Inflammatory macrophage (primary cell): ENCODE measurements at regions not wholly inside any gene's neighbourhood (a gene's known extent, or its start where the extent isn't known, plus 50 kb on each side); places are given as distances from the start of the nearest gene placed in this dataset.

Source experiments
- DNase-seq, 2 donors: peaks; one replicate each; pipeline ENCODE4 v3.0.0-alpha.2; 2020 to 2022

DNA sequence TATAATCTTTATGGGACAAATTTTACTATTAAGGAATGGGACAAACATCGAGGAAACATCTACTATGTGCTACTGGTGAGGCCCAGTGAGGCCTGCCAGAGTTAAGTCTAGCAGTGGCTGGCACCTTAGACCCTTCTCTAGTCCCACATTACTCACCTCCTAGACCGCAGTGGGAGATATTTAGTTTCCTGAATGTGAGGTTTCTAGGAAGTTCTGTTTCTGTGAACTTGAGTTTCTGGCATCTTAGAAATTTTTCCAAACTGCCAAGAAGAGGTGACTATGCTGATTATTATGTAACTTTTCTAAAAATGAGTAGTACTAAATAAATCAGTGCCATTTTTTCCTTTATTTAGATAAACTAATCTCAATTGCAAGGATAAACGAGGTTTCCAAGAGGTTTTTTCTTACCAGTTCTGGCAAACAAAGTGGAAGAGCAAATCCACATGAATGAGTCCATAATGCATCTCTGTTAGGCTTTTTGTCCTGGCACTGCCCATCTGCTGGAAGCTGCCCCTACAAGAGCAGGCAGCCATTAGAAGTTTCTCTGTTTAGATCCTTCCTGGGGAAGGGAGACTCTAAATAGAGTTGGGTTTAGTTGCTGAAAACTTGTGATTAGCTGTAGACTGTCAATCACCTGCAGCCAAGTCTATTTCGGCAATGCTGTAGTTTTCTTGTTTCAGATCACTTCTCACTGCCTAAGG lies 348.7 kb downstream of the MAN2A1 start:
- DNase-seq, result no peak

DNA sequence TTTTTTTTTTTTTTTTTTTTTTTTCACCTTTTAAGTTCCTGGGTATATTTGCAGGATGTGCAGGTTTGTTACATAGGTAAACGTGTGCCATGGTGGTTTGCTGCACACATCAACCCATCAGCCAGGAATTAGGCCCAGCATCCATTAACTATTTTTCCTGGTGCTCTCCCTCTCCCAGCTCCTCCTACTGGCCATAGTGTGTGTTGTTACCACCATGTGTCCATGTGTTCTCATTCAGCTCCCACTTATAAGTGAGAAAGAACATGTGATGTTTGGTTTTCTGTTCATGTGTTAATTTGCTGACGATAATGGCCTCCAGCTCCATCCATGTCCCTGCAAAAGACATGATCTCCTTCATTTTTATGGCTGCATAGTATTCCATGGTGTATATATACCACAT lies 350.5 kb downstream of the MAN2A1 start:
- DNase-seq, result no peak

DNA sequence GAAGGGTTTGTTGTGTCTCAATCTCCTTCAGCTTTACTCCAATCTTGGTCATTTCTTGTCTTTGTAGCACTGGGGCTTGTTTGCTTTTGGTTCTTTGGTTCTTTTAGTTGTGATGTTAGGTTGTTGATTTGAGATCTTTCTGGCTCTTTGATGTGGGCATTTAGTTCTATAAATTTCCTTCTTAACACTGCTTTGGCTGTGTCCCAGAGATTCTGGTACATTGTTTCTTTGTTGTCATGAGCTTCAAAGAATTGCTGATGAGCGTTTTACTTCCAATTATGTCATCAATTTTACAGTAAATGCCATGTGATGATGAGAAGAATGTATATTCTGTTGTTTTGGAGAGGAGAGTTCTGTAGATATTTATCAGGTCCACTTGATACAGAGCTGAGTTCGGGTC lies 353.3 kb downstream of the MAN2A1 start:
- no peak for DNase-seq

DNA sequence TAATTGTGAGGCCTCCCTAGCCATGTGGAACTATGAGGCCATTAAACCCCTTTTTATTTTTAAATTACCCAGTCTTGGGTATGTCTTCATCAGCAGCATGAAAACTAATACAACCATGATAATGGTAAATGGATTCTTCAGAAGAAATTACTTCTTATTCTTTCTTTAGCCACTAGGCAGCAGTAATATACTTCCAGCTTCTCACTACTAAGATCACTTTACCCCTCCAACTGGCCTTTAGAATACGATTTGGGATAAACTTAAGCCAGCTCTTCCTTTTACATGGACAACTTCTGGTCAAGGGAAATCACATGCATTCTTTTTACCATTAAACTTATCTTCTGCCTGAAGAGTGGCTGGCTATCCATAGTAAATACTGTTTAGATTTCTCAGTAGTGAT lies 355.4 kb downstream of the MAN2A1 start:
- DNase-seq, result no peak

DNA sequence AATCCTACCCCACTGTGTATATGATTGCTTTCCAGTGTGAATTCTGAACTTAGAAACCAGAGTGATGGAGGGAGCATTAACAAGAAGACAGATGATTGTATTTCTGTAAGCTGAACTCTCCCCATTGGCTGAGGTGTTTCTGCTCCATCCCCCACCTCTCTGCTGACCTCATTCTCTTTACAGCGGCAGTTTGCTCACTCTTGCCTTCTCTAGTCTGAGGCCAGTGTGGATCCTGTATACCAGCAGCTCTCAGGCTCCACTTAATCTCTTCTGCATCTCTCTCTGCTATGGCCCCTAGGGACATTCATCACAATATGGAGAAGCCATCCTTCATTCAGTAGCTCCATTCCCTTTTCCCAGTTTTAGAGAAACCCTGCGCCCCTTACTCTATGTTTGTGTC lies 358.8 kb downstream of the MAN2A1 start:
- no peak for DNase-seq

DNA sequence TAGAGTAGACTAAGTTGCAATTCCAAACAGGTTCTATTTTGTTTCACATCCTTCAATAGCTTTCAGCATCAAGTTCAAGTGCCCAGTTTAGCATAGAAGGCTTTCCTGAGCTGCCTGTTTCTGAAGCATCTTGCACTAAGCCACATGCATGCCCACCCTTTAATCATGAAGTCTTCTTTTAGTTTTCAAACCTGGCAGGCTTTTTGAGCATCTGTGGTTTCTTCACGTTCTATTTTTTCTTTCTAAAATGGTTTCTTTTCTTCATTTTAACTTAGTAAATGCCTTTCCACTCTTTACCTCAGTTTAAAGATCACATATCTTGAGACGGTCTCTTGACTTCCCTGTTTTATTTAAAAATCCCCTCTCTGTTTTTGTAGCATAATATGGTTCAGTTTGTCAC lies 360.1 kb downstream of the MAN2A1 start:
- DNase-seq, result no peak

DNA sequence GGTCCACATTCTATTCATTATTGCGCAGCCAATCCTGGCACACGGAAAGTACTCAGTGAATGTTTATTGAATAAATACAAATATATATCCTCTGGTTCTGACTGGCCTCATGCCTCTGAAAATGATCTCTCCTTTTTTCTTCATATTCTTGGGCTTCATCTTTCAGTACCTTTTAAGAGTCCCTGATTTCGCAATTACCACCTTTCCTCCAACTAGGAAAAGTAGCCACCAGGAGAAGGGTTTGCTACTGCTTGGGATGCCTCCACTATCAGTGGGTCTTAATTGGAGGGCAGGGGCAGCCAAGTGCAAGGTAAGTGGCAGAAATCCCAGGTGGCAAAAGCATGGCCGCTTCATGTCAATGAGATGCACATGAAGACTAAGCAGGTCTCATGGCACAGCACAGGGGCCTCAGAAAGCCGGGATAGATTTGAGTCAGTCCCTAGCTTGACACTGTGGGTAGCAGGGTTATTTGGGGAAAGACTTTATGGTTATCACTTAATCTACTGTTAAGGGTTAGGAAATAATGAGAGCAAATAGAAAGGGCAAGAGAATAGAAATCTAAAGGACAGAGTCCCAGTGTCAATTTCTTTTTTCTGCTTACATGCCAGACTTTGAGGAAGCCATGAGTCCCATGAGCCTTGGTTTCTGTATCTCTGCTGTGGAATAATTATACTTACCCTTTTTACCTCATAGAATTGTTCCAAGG lies 361.1 kb downstream of the MAN2A1 start:
- no peak for DNase-seq

DNA sequence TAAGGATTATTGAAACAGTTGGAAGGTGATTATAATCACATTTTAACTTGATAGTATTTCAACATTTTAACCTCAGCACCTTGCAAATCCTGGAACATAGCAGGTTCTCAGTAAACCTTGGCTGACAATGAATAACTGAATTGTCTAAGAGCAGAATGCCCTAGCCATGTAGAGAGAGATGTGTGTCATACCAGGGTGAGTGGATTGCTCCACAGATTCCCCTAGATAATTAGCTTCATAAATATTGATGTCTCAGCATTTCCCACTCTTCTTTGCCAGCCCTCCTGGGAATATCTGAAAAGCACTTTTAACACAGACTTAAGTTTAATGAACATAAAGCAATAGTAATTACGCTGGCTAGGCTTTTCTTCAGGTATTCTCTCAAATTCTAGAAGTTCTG lies 363.5 kb downstream of the MAN2A1 start:
- DNase-seq, result no peak

DNA sequence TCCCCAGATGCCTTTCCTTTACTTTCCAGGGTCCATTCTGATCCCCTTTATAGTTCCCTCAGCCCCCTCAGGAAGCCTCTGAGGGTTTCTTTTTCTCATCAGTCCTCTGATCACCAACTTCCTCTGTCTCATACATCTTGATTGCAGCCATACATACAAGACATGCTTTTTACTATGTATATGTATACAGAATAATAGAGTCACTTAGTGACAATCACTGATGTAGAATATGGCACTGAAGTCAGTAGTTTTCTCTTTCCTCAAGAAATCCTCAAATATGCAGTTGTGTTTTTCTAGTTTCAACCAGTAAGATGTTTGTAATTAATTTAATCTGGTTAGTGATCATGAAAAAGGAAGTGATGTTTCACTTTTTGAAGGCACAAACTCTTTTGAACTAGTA lies 364.1 kb downstream of the MAN2A1 start:
- no peak for DNase-seq

DNA sequence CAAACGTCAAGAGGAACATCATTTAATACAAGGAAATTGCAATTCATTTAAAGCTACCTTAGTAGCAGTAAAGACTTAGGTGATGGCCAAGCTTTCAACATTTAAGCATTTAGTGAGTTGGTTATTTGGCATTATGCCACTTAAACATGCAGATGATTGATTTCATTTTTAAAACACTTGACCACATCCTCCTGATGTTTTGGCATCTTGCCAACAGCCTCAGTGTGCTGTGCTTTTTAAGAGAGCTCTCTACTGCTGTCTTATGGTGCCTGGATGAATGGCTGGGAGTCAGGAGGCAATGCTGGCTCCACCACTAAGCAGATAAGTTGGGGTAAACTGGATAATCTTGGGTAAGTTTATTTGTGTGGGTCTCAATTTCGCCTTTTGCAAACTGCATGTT lies 364.5 kb downstream of the MAN2A1 start:
- DNase-seq, result peak; percentile 27 to 36

DNA sequence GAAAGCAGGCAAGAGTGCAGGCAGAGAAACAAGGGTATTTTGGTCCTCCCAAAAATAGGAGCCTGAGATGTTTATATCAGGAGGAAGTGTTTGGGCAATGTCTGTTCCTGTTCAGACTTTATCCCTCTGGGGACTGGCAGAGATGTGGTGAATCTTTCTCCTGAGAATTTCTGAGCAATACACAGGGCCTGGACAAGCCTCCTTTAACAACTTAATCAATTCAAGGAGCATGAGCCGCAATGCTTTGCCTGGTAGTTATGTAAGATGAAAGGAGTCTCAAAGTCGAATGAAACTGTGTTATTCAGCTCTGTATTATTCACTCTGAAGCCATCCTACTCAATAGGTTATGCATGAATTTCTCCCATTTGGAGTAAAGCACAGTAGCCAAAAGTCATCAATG lies 365.6 kb downstream of the MAN2A1 start:
- DNase-seq, result no peak

DNA sequence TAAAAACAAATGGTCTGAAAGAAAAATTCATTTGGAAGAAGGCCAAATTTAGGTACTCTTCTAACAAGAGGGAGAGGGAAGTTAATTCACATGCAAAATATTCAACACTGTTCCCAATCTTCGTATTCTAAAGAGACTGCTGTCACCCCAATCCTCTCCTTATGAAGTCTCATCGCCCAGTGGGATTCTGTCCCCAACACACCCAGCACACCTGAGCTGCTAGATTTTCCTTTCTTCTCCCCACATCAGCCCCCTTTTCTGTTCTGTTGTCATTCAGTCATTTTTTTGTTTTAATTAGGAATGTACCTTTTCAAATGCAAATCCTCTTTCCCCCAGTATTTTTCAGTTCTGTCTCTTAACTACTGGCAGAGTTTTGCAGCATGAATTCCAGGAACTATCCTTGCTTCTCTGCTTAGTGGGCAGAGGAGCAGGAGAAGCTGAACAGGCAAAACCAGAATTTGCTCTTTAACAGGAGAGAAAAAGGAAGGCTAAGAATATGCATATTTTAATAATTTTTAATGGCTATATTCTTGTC lies 366.9 kb downstream of the MAN2A1 start:
- no peak for DNase-seq

DNA sequence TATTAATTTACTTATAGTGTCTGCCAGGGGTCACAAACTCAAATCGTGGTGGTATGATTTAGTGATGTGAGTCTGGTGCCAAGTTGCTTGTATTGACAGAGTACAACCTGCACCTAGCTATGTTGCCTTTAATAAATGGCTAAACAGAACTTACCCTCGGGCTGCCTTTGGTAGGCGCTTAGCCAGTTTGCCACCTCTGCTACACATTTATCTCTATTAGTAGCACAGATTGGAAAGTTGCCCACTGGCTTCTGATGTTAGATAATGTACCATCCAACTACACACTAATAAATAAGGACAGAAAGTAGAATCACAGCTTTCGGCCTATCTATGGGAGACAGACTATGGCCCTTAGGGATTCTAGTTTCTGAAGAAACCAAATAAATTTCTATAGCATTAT lies 368.4 kb downstream of the MAN2A1 start:
- DNase-seq, result no peak

DNA sequence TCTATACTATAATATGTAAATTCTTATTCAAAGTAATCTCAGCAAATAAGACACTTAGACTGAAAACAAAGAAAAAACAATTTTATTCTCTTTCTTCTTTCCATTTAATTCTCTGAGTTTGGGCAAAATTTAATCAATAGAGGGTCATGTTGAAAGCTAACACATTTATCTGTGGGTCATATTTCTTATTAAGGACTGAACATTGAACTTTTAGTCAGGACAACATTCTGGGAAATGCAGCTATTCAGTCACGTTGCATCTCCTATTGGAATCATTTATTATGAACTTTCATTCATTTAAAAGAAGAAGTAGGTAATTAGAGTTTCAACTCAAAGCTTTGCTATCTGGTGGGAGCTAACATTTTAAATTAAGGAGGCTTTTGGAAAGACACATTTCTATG lies 372.5 kb downstream of the MAN2A1 start:
- no peak for DNase-seq

DNA sequence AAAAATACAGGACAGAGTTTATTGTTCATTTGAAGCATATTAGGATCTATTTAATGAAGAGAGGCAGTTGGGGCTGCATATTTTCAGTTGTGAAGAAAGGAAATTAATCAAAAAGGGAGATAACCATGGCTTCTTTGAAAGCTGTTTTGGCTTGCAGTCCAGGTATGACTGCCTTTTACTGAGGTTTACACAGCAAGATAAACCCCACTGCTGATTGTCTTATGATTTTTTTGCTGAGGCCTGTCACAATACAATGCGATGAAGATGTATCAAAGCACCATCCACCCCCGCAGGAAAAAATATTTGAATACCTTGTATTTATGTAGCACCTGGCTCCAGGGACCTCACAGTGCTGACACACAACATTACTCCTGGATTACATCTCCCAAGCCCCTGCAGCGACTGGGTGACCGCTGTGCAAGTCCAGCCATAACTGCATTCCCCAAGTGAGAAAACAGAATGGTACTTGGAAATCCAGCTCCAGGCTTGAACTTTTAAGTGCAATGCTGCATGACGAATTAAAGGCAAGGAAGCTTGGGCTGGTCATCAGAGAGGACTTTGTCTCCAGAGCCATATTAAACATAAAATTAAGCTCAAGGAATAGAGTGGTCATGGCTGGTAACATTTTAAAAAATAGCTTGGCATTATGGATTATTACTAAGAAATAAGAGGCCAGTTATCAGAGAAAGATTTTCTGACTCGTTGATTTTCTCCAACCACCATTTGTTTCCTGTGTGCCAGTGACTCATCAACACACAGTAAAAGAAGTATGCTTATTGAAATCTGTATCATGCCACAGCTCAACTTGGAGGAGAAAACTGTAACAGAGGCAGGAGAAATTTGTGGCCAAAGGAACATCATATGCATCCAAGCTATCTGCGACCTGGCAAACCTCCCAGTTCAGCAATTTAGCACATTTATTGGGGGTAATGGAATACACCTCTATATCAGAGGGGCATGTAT lies 374.2 kb downstream of the MAN2A1 start:
- no peak for DNase-seq

DNA sequence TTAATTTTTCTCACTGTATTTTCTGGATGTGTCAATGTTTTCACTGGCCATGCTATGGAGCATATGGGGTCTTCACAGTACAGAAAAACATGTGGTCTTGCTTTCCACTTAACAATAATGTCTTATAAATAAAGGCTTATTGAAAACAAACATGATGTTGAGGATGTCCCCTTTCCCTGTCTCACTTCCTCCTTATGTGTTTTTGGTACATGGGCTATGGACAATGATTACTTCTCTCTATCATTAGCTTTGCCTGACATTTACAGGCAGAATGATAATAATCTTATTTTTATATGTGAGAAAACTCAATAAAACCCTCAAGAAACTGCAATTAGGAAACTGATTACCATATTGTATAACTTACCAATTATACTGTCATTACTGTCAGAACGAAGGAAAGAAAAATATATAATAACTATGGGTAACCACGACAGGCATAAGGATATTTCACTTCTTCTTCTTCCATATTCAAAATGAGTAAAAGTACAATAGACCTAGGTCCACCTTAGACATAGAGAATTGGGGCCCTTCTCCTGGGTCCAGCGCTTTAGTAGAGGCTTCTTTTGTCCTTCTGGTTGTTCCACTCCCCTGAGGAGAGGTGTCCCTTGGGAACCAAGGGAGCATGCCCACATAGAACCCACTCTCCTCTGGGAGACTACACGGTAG lies 375.0 kb downstream of the MAN2A1 start:
- no peak for DNase-seq

DNA sequence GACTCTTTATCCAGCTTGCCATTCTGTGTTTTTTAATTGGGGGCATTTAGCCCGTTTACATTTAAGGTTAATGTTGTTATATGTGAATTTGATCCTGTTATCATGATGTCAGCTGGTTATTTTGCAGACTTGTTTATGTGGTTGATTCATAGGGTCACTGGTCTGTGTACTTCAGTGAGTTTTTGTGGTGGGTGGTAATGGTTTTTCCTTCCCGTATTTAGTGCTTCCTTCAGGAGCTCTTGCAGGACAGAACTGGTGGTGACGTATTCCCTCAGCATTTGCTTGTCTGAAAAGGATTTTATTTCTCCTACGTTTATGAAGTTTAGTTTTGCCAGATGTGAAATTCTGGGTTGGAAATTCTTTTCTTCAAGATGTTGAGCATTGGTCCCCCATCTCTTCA lies 381.1 kb downstream of the MAN2A1 start:
- no peak for DNase-seq

DNA sequence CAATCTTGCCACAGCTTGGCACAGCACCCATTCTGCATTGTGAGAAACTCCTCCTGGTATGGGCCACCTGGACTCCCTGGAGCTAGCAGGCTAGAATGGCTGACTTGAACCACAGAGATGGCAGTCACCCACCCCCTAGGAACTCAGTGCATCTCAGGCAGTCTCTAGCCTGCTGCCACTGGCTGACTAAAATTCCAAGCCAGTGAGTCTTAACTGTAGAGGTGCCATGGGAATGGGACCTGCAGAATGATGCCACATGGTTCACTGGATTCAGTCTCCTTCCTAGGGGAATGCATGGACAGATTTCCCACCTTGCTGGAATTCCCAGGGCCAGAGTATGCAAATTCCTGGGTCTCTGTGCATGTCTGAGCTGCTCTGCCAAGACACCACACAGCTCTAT lies 382.9 kb downstream of the MAN2A1 start:
- DNase-seq, result no peak

DNA sequence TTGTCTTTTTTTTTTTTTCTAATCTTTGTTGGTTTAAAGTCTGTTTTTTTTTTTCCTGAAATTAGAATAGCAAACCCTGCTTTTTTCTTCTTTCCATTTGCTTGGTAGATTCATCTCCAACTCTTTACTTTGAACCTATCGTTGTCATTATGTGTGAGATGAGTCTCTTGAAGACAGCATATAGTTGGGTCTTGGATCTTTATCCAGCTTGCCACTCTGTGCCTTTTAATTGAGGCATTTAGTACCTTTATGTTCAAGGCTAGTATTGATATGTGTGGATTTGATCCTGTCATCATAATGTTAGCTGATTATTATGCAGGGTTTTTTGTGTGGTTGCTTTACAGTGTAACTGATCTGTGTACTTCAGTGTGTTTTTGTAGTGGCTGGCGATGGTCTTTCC lies 383.8 kb downstream of the MAN2A1 start:
- DNase-seq, result no peak

DNA sequence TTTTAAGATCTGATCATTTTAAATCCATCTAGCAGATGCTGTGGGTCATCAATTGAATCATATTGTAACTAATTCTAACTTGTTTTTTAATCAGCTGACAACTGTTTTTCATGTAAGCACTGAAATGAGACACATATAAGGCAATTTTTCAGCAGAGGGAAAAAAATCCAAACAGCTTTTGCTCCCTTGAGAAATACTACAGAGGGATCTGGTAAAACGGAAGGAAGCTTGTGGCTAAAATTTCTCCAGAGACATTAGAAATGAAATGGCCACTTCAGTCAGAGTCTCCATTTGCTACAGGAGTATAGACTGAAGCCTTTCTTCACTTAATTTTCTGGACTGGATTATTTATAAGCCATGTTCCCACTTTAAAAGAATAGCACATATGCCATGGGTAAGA lies 385.9 kb downstream of the MAN2A1 start:
- DNase-seq, result no peak

DNA sequence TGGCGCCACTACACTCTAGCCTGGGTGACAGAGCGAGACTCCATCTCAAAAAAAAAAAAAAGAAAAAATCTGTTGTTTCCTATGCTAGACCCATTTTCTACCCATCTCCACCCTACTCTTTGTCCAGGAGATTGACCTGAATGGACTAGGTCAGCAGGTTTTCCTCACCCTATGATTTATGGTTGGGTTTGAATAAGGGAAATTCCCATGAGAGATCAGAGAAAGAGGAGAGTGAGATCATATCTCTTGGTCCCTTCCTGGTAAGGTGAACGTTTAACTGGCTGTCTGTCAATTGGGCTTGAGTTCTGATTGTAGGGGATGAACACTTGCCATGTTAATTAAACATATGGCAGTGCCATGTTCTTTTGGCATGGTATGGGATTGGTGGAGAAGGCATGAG lies 387.4 kb downstream of the MAN2A1 start:
- DNase-seq, result no peak

DNA sequence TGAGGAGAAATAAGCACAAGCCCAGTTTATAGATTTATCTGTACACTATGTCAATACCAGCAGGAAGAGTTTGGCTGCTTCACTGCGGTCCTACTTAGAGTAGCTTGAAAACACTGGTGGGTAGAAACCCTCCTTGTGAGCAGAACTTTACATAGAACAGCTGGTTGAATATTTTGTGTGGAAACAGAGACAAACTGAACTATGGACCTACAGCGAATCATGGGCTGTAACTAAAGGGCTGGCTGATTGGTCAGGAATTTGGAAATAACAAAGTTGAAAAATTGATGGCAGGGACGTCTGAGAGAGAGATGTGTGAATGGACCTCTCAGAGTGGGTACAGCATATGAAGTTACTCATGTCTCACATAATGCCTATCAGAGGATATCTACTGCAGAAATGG lies 392.5 kb downstream of the MAN2A1 start:
- DNase-seq, result no peak

DNA sequence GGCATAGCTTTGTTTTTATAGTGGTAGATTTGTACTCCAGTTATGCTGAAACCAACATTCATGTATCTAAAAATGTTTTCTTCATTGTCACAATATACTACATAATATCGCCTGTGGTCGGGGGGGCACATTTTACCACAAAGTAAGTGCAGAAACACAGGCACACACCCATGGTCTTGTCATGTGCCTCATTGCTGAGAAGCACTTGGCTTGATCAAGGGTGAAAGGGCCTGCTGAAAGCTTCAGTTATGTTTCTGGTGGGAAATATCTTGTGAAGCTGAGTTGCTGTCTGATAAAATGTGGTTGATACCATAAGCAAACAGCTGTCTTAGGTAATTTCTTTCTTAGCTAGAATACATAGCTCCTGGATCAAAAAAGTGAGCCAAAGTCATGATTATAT lies 393.1 kb downstream of the MAN2A1 start:
- no peak for DNase-seq
